NCI-H2227 treated with DMSO at 0.1 percent for 48 hours (cell line): ENCODE measurements at regions not wholly inside any gene's neighbourhood (a gene's known extent, or its start where the extent isn't known, plus 50 kb on each side); places are given as distances from the start of the nearest gene placed in this dataset.
"Not testable (repeated sequence)": the region's sequence is repeated elsewhere in the genome, so short reads cannot be mapped to it uniquely, and the experiment has no call there.

Source experiments
- DNase-seq: peaks from one replicate; lab custom pipeline; 2025; lab: John Stamatoyannopoulos, UW

DNA sequence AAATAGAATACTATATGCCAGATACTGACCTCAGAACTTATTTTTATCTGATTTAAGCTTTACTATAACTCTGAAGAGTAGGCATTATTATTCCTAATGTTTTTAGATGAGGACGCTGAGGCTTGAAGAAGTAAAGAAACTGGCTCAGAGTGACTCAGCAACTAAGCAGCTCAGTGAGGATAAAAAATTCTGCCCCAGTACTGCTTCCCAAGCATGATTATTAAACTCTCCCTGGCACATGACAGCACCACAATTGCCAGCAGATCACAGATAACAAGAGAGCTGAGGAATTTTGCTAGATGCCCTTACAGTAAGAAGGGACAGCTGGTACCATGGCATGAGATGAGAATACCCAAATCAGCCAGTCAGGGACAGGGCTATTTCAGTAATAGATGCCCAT lies 219.4 kb downstream of the NKX6-1 start:
- DNase-seq, result no peak

DNA sequence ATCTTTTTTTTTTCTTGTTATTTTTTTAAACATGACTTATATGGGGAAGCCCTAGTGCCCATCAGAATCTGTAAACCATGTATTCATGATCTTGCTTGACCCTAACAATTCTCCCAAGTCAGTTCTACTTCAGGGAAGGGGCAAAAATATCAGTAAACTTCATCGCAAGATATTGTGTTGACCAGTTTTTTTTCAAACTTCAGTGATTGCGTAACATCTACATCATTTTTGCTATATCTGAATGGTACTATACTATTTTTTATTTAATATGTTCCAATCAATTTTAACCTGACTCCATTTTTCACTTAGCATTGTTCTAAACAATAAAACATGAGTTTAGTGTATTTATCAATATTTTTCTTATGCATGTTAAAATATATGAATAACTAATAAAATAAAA lies 221.2 kb downstream of the NKX6-1 start:
- DNase-seq, result no peak

DNA sequence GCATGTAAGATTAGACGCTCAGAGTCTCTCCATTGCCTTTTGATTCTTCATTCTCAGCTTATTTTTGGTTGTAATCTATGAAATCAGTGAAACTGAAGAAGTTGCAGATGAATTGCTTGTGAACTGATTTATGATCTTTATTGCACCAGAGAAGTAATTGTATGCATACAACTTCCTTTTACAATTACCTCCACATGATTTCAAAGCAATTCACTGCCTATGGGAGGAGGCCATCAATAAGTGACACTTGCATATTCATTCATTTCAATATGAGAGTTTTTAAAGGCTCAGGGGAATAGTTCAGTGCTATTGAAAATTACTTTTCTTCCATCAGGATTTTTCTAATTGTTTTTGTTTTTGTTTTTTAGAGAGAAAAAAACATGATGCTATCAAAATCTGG lies 222.3 kb downstream of the NKX6-1 start:
- no peak for DNase-seq

DNA sequence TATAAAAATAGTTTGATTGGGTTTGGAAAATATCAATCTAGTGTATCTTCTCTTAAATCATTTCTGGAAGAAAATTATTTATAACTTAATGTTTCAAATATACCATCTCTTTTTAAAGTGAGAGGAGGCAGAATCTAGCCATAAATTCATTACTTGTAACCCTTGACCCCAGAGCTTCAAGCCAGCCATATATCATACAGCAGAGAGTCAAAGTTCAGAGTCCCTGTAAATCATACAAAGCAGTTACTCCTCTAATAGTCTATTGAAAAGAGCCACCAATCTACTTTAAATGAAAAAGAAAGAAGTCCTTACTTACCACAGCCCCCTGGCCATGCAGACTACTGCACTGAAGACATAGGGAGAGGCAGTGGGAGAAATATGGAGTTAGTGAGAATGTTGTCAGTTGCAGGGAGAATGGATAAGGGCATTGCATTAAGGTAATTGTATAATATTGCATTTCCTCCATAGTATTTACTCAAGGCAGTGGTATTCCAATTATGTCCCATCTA lies 229.5 kb downstream of the NKX6-1 start:
- no peak for DNase-seq

DNA sequence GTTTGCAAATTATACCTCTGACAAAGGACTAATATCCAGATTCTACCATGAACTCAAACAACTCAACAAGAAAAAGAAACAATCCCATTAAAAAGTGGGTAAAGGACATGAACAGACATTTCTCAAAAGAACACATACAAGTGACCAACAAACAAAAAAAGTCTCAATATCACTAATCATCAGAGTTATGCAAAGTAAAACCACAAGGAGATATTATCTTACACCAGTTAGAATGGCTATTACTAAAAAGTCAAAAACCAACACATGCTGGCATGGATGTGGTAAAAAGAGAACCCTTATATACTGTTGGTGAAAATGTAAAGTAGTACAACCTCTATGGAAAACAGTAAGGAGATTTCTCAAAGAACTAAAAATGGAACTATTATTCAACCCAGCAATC lies 234.4 kb downstream of the NKX6-1 start:
- no peak for DNase-seq

DNA sequence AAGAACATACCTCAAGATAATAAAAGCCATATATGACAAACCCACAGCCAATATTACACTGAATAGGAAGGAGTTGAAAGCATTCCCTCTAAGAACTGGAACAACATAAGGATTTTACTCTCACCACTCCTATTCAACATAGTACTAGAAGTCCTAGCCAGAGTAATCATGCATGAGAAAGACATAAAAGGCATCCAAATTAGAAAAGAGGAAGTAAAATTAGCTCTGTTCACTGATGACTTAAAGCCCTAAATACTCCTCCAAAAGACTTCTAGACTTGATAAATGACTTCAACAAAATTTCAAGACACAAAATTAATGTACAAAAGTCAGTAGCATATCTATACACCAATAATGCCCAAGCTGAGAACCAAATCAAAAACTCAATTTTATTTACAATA lies 235.7 kb downstream of the NKX6-1 start:
- DNase-seq, result no peak

DNA sequence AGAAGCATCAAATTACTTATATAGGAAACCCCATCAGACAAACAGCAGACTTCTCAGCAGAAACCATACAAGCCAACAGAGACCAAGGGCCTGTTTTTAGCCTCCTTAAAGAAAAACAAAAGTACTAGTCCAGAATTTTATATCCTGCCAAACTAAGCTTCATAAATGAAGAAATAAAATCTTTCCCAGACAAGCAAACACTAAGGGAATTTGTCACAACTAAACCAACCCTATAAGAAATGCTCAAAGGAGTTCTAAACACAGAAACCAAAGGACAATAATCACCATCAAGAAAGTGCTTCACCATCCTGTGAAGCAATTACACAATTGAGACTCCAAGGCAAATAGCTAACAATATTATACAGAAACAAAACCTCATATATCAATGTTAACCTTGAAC lies 238.6 kb downstream of the NKX6-1 start:
- no peak for DNase-seq

DNA sequence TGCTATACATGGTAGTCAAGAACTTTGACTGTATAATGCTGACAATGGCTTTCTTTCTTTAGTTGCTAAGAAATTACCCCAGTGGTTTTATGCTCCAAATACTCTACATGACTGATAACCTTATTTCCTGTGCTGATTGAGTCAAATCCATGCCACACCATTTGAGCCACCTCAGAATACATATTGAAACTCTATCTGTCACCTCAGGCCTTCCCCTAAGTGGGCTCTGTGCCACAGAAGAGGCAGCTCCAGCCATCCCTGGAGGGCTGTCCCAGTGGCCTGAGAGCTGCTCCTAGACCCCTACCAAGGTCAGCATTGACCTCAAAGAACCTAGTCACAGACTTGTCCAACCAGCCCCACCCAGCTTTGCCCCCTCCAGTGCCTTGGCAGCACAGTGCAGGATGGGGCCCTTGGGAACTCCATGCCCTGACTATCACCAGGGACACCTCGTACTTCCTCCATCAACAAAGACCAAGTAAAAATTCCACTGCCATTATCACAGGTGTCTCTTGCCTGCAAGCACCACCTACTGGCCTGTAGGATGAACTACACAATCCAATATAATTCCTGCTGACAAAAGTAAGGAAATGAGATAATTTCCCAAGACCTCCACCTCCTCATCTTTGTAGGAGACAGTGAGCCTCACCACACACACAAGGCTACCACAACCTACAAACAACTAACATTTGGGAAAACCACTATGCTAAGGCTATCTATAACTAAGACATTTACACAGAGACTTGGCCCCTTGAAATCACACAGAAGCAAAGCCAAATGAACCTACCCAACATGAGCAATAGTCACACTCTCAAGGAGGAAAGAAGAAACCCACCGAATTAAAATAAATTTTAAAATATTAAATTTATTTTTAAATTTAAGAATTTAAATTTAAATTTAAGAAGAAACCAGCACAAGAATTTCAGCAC lies 239.9 kb downstream of the NKX6-1 start:
- DNase-seq, result no peak

DNA sequence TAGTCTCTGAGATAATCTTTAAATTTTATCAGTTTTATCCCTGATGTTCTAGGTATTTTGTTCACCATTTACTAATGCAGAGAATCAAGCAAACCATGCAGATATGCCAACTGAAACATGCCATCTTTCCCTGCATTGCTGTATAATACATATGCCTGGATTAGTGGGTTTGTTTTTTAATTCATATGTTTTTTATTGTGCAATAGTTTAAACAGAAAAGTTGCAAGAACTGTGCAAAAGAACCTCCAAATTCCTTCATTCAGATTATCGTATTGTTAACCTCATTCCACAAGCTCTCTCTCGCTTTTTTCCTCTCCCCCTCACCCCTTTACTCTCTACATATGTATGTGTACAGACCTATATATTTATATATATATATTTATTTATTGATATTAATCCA lies 244.6 kb downstream of the NKX6-1 start:
- no peak for DNase-seq

DNA sequence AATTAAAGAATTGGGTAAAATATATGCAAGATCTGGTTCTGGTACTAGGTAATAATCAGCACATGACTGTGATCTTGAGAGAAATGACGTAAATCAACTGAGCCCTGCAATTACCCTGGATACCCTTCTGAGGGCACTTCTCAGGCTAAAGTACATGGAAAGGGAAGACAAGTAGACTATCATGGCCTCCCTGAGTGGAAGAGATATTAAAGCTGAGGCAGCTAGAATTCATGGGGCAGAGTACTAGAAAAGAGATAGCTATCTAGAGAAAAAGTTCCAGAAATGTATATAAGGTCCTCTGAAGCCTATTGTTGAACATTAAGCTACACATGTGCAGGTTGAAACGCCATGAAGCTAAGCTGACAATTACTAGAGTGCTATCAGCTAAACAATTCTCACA lies 249.6 kb downstream of the NKX6-1 start:
- no peak for DNase-seq

DNA sequence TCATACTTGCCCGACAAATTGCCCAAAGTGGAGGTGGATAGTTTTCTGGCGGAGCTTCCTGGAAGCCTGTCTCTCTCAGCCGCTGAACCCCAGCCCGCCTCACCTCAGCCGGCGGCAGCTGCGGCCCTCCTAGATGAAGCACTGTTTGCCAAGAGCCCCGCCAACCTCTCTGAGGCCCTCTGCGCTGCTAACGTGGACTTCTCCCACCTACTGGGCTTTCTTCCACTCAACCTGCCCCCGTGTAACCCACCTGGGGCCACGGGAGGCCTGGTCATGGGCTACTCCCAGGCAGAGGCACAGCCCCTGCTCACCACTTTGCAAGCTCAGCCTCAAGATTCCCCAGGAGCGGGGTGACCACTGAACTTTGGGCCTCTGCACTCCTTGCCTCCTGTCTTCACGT lies 254.1 kb downstream of the NKX6-1 start:
- not testable (repeated sequence) for DNase-seq

DNA sequence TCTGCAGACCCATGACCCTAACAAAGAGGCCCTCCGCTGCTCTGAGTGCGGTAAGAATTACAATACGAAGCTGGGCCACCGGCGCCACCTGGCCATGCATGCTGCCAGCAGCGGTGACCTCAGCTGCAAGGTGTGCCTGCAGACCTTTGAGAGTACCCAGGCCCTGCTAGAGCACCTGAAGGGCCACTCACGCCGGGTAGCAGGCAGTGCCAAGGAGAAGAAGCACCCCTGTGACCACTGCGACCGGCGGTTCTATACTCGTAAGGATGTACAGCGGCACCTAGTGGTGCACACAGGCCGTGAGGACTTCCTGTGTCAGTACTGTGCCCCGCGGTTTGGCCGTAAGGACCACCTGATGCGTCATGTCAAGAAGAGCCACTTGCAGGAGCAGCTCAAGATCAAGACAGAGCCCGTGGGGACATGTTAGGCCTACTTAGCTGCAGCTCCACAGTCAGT lies 254.7 kb downstream of the NKX6-1 start:
- DNase-seq, result not testable (repeated sequence)

DNA sequence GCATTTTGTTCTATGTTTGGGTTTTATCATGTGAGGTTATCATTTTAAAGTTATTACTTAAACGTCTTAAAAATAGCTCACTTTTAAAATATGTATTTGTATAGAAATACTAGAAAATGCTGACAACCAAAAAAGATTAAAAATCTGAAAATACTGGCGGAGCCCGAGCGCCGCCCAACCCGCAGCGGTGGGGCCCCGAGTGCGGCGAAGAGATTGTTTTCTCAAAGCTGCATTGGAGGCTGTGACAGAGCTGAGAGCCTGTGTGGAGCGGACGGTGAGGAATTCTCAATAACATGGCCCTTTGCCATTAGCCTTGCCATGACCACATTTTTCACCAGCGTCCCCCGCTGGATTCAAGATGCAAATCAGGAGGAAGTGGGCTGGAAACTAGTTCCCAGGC lies 255.4 kb downstream of the NKX6-1 start:
- DNase-seq, result no peak

DNA sequence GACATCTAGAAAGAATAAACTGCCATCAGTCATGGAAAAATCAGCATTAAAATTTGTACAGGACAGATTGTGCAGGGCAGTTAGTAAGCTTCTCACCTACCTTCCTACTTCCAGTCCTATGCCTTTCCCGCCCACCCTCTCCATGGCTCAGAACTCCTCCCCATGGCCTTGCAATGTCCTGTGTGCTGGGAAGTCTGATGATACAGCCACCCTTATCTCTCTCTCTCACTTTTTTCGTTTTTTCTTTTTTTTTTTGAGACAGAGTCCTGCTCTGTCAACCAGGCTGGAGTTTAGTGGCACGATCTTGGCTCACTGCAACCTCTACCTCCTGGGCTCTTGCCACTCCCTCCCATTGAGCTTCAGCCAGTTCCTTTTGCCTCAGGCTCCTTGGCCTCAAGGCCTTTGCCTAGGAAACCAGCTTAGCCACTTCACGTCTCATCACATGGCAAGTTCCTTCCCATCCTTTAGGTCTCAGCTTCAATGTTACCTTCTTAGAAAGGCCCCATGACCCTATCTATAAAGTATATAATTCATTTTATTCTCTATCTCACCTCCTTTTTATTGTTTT lies 259.7 kb downstream of the NKX6-1 start:
- DNase-seq, result no peak

DNA sequence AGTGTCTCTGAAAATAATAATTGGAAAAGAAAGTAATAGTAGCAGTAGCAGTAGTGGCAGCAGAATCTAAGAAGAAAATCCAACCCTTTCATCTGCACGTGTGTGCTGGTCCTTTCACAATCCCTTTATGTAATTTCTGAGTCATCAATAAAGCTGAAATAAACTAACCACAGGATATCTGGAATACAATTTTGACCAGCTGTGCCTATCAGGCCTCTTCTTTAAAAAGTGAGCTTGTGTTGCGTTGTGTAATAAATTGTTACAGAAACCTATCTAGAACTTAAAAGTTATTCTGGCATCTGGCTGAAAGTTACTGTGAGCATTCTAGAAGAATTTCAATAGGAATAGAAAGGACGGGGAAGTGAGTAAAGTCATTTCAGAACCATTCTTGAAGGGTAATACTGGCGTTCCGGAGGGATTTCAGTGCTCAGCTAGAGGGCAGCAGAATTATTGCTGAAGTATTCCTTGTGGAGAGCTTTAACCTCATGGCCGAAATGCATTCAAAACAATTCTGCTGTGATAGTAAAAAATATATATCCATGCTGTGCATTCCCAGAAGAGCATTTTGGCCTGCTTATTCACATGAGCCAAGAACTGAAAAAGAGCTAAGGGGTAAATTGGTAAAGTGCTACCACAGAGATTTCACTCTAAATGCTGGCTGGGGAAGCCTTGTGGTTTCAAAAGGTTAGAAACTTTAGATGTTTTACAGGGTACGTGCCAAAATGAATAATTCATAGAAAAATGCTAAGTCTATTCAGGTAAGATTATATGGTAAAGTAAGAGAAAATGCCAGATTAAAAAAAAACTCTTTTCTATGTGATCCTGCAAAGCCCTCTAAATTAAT lies 260.6 kb downstream of the NKX6-1 start:
- no peak for DNase-seq

DNA sequence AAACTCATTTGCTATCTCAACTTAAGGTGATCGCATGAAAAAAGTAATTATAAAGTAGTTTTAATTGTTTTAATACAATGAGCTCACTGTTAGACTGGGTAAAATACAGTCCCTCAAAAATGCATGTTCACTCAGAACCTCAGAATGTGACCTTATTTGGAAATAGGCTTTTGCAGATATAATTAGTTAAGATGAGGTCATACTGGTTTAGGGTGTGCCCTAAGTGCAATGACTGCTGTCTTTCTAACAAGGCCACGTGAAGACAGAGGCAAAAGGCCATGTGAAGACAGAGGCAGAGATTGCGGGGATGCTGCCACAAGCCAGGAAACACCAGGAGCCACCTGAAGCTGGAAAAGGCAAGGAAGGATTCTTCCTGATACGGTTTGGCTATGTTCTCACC lies 262.1 kb downstream of the NKX6-1 start:
- no peak for DNase-seq

DNA sequence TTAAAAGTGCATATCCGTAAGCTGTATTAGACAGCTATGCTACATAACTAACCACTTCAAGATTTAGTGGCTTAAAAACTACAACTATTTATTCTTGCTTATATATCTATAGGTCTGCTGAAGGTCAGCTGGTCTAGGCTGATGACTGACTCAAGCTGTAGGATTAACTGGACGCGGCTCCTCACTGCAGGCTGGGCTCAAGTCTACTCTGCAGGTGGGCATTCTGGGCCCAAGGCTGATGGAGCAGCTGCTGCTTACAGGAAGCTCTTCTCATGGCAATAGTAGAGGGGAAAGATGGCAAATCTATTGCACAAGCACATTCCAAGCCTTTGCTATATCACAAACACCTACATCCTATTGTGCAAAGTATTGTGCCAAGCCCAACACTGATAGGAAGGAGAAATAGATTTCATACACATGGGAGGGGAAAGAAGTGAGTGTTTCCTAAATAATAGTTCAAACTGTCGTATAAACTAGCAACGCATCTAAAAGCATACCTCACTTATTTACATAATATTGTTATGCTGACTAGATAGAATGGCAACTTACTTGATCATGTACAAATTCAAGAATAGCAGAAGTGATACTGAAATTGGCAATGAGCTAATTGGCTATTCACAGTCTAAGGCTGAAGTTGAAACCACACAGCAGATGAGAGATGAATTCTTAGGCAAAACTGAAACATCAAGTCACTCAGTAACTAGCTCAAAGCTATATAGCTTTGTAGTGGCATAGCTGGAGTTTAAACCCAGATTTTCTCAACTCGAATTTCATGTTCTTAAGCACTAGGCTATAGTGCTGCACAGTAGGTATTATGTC lies 263.8 kb downstream of the NKX6-1 start:
- no peak for DNase-seq

DNA sequence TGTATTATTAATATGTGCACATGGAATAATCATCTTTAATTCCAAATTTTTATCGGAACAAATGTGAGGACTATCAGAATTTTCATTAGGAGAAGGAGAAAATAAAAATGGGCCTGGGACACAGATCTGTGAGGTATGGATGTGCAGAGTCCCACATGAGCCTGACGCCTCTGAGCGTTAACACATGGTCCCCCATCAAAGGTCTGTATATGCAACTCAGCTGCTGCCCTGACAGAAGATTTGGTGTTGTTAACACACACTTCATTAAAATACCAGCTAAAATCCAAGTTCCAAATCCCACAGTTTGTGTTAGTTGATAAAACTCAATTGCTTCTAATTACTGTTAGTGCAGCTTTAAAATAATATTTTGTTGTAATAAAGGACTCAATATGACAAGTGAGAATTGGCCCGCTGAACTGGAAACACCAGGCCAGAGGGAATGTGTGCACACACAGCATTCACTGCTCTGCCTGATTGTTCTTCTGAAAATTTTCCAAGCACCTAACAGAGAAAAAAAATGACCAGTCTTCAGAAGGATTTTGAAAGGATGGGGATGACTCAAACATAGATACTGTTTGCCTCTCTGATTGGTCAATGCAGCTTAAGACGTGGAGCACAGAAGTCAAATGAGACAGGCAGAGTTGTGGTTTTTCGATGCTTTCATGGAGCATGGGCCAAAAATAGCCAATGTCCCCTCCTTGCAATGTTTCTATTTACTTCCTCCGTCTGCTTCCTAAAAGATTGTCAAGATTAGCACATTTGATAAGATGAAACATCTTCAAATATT lies 266.6 kb downstream of the NKX6-1 start:
- DNase-seq, result no peak

DNA sequence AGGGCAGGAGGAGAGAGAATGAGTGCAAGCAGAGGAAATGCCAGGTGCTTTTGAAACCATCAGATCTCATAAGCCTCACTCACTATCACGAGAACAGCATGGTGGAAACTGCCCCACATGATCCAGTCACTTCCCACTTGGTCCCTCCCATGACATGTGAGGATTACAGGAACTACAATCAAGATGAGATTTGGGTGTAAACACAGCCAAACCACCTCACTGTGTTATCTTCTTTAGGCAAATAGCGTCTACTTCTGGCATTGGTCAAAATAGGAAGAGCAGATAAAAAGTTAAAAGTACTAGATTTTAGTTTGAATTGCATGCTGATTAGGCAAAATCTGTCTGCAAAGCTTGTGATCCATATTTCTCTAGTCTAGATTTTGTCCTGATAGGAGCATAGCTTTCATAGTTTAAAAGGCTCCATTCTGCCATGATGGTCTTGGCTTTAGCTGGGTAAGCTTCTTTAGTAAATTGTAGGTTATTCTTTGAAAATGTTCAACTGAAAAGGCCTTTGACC lies 267.5 kb downstream of the NKX6-1 start:
- no peak for DNase-seq

DNA sequence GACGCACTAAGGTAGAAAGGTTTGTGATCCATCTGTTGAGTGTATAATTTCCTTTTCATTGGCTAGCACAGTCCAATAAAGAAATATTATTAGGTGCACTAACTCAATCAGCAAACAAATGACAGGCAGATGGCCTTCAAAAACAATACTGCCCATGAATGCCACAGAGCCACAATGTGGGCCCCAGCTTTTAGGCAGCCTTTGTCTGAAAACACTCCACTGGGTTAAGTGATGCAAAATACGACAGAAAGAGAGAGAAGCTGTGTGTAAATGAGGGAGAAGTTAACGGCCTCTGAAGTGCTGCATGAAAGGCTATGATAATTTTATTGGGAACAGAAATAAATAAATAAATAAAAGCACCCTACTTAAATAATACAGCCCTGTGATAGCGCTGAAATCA lies 274.6 kb downstream of the NKX6-1 start:
- no peak for DNase-seq

DNA sequence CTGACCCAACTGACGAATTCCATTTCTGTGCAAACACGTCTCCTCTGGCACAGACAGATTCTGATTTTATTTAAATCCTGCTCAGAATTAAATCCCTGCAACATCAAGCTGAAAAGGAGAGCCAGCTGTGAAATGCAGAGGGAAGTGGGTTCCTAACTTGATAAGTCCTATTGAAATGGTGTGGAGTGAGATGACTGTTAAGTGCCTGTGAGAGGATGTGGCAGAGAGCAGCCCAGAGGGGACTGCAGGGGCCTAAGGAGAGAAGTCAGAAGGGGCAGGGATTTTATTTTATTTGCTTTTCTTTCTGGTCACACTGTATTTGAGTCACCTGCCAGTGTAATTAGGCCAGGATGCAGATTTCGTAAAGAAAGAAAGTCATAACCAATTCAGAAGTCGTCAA lies 277.4 kb downstream of the NKX6-1 start:
- DNase-seq, result no peak
